Fibroblast of skin of scalp (primary cell): ENCODE measurements at regions not wholly inside any gene's neighbourhood (a gene's known extent, or its start where the extent isn't known, plus 50 kb on each side); places are given as distances from the start of the nearest gene placed in this dataset.

Experiments used
- DNase-seq: peaks from one replicate; pipeline ENCODE4 v3.0.0-alpha.2; 2013

DNA sequence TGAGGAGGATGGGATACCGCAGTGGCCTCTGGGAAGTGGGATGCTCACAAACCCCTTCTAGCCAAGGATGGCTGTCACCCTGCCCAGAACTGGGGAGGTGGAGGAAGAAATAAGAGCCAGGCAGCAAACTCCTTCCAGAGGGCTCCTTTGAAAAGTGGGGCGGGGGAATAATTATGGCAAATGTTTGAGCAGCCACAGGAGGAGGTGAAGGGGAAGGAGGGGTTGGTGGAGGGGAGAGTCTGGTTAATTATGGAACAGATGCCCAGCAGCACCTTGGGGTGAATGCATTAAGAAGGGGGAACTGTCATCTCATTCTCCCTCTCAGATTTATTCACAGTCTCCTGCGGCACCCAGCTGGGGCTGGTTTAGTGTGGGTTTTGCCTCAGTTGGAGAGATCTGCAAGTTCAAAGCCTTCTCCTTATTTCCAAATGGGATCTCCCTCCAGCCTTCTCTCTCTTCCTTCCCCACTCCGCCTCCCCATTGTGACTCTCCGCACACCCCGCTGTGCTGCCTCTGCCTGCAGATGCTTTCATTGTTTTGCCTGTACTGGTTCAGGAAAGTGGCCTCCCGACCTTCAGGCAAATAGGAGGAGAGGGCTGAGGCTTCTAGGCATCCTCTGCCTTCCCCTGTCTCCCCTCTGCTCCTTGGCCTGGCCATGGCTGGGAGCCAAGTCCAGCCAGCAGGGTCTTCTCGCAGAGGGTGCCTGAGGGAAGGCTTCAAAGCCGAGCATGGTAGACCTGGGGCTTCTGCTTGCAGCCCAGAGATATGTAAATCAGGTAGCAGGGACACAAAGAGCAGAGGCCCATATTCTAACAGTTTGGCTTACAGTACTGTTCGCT, 457.2 kb upstream of the MEX3C start:
- DNase-seq, result no peak

DNA sequence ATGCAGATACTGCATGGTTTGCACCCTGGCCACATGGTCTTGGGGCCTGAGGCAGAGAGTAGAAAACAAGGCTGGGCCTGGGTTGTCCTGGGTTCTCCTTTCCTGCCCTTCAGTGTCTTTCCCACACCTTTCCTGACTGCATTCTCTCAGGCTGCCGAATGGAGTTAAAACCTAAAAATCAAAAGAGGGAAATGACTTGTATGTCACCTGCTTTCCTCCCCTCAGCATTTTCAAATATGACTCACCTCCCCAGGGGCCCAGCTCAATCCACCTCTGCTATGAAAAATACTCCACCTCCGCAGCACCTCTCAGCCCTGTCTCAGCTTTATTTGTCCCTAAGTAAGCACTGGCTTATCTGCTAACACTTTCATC, 457.8 kb upstream of the MEX3C start:
- DNase-seq, result no peak

DNA sequence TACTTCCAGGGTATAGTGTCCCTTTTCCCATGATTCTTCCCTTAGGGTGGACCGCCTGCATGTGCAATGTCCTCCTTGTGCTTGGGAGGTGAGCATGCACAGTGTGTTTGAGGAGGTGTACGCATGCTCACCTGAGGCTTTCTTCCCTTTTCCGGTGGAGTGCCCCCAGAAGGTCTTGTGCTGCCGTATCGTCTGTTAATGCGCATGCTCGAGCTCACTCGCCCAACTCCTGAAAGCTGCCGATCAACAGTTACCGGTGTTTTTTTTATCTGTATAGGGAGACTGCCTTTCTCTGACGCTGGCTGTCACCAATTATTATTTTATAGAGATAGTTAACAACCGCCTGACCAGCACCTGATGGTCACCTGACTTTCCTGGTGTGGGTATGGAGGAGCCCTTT, 458.8 kb upstream of the MEX3C start:
- DNase-seq, result no peak

- no peak for DNase-seq
These were observed 461.0 kb upstream of the MEX3C start for GRCh38 chr18:51658436-51658835.

DNA sequence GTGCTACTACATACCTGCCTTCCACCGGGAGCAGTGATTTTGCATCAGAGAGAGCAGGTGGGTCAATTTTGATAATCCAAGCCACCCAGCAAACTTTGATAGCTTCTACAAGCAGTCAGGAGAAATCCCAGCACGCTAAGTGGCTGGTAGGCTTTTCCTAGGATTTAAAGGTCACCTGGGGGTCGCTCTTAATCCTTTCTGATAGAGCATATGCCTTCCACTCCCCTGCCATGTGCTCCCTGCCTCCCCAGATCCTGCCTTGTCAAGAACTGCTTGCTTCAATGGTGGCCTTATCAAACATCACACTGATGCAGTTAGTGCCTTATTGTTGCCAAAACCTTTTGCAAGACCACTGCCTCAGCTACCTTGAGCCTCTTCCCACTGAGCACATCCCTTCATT, 462.3 kb upstream of the MEX3C start:
- no peak for DNase-seq

GRCh38 chr18:51660188-51660715, 462.8 kb upstream of the MEX3C start:
- DNase-seq, result no peak

- no peak for DNase-seq
These were observed 466.8 kb upstream of the MEX3C start for GRCh38 chr18:51664236-51664635.

GRCh38 chr18:51666763-51667191, 469.3 kb upstream of the MEX3C start:
- DNase-seq, result peak; percentile 64

DNA sequence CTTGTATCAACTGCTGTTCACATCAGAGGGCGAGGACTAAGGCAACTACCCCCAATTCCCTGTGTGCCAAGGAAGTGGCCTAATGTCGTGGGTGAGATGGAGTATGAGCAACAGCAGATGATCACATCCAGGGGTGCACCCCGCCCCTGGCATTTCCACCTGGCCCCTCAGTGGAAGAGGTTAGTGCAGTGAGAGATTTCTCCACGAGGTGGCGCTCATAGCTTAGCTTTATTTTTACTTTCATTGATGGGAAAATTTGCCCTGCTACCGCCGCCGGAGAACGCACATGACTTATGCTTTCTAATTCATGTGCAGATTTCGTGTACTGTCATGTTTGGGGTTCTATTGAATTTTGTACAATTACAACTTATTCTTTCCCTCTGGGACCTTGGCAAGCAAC, 470.6 kb upstream of the MEX3C start:
- peak; percentile 61 for DNase-seq

GRCh38 chr18:51668607-51669006, 471.1 kb upstream of the MEX3C start:
- DNase-seq, result no peak

DNA sequence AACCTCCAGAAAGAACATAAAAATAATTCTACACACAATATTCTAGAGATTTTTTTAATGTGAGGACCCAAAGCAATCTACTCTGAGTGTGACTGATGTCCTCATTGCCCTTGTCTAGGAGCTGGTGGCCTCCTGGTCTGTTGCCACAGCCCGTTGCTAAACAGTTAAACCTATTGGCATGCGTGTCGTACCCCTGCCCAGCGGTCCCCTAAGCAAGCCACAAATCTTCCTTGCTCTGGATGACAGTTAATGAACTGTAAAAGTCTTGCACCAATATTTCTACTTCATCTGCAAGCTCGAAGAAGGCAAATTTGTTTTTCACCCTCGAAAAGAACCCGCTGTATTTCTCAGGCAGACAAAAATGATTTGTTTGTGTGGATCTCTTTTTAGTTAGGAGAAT, 489.1 kb upstream of the MEX3C start:
- no peak for DNase-seq

GRCh38 chr18:51687845-51688585, 490.5 kb upstream of the MEX3C start:
- no peak for DNase-seq

GRCh38 chr18:51692612-51693011, 495.1 kb upstream of the MEX3C start:
- DNase-seq, result no peak

DNA sequence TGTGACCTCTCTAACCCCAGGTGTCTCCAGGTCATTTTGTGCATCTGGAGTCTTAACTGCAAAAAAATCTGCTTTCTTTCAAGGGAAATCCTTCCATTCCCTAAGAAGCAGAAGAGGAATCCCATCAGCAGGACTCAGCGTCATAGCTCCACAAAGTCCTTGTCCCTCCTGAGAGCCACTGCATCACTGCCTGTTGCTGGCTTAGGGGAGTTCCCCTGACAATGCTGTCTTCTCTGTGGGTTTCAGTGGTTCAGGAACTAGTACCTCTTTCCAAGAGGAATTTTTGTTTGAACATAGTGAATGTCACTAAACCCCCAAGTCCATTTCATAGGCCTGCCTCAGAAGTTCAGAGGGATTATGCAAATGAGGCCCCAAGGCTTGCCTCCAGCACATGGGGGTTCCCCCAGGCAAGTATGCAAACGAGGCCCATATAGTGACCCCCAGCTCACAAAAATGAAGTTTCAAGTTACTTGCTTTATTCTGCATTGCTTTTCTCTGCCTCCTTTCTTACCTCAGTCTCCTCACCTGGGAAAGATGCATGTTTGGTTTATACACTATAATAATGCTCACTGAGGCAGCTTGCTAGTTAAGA, 513.9 kb upstream of the MEX3C start:
- no peak for DNase-seq

- no peak for DNase-seq
These were observed 515.3 kb upstream of the MEX3C start for GRCh38 chr18:51712821-51713220.

DNA sequence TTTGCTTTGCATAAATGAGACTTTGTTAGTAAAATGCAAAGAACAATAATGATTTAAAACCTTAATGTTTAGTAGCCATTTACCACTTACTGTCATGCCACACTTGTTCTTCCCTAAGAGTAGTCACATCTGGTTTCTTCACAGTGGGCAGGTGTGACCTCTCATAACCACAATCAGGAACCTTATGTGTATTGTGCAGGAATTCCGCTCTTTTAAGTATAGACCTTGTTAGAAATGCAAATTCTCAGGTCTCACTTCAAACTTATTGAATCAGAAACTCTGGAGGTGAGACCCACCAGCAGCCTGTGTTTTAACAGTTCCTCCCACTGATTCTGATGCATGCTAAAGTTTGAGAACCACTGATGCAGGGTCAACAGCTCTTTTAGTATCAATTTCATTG, 518.8 kb upstream of the MEX3C start:
- DNase-seq, result no peak

- DNase-seq, result no peak
These were observed 523.9 kb upstream of the MEX3C start for GRCh38 chr18:51721388-51721787.

DNA sequence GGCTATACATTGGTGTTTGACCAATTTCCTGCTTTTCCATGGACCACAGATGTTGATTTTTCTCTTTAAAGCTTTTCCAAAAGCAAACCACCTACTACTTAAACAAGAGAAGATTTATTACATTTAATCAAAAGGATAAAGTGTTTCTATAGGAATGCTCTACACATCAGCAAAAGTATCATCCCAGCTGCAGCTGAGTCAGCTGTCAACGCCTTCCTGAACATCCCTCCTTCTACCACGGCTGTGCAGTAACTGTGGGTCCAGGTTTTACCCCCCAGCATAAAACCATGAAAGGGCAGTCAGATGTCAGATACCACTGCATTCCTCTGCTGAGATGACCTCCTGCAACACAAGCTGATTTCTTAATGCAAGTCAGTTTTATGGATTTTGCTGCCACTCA, 524.5 kb upstream of the MEX3C start:
- peak; percentile 46 for DNase-seq

DNA sequence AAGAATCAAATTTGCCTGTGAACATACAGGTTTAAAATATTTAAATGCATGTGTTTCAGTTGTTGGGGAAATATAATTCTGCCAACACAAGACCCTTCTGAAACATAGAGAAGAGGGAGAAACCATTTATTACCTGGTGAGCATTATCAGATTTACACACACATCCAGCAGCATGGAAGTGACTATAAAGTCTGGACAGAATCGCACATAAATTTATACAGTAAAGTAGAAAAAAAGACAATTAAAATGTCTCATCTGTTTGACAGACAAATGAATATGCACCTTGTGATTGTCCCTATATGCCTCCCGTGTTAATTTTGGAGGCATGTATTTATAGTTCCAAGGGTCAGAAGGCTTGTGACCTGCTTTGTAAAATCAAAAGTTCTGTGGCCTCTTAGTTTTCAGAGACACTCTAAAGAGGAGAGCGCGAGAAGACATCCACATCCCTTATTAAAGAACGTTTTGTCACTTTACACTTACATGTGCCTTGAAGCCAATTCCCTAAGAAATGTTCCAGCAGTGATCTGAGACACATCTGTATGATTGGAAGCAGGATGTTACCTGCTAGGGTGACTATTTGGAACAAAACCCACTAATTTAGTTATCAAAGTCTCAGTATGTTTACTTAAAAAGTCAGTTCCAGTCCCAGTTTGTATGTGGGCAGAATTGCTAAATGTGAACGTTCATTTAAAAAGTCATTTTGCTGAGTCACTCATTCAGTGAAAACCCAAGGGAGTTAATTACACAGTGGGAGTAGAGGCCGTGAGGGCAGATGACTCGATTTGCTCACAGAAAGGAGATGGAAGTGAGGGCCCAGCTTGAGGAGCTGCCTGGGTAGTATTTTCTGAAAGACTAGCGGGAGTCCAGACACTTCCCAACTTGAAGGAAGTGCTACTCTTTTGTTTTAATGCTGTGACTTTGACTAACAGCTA, 527.6 kb upstream of the MEX3C start:
- DNase-seq, result peak; percentile 55

DNA sequence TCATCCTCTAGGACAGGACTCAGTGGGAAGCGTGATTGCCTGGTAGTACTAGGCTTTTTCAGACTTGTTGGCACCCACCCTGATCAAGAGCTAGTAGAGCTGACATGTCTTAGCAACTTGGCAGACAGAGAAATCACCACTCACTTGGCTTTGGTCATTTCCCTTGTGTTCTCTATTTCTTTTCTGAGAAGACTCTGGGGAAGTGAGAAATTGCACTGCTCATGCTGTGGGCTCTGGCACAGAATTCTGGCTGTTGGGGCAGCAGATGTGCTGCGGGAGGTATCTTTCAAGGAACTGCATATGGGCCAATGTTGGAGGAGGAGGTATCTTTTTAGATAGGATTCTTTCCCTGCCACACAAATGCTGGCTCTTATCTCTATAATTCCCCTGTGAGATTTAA, 529.1 kb upstream of the MEX3C start:
- DNase-seq, result no peak

DNA sequence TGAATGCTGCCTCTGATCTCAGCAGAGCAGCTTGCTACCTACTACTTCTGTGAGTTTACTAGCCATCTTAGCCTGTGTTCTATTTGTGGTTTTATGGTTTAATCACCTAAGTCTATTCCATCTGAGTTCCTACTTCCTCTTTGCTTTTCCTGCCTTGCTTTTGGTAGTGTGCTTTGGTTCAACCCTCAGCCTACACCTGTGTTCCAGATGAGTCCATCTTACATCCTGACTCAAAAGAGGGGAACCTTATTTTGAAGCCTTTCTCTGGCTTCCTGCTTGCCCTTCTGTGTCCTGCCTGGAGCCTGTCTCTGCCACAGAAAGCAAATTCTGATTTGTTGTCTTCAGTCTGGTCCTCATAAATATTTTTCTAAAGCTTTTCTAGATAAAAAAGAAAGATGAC, 530.3 kb upstream of the MEX3C start:
- DNase-seq, result no peak

GRCh38 chr18:51731070-51731469, 533.6 kb upstream of the MEX3C start:
- DNase-seq, result no peak
